Stimulated activated CD4-positive, alpha-beta T cell treated with anti-CD3 and anti-CD28 coated beads, Interleukin-4, amount 100 ng/mL, for 24 hours (primary cell): ENCODE measurements at regions not wholly inside any gene's neighbourhood (a gene's known extent, or its start where the extent isn't known, plus 50 kb on each side); places are given as distances from the start of the nearest gene placed in this dataset.
A peak's percentile ranks its signal among the peaks of the same experiment; 100 is the strongest.

ENCODE experiments used
- DNase-seq: peaks from one replicate; pipeline ENCODE4 v3.0.0-alpha.2; 2020

- no peak for DNase-seq
Measured at GRCh38 chr2:234304950-234305349, 191.9 kb downstream of the ARL4C start.

- DNase-seq, result no peak
Measured at GRCh38 chr2:234302664-234302991, 194.3 kb downstream of the ARL4C start.

- no peak for DNase-seq
Measured at GRCh38 chr2:234300932-234301823, 195.7 kb downstream of the ARL4C start.

GRCh38 chr2:234300391-234300925, 196.4 kb downstream of the ARL4C start:
- DNase-seq, result no peak

GRCh38 chr2:234298918-234299317, 198.0 kb downstream of the ARL4C start:
- DNase-seq, result no peak

GRCh38 chr2:234296991-234297390, 199.9 kb downstream of the ARL4C start:
- no peak for DNase-seq

- DNase-seq, result no peak
Measured at GRCh38 chr2:234293973-234294372, 202.9 kb downstream of the ARL4C start.

GRCh38 chr2:234292962-234293243, 204.0 kb downstream of the ARL4C start:
- no peak for DNase-seq

GRCh38 chr2:234292205-234292961, 204.5 kb downstream of the ARL4C start:
- DNase-seq, result peak; percentile 78

GRCh38 chr2:234291765-234292204, 205.1 kb downstream of the ARL4C start:
- no peak for DNase-seq

GRCh38 chr2:234290671-234291070, 206.2 kb downstream of the ARL4C start:
- peak; percentile 84 for DNase-seq

GRCh38 chr2:234289834-234290590, 206.9 kb downstream of the ARL4C start:
- DNase-seq, result peak; percentile 62

GRCh38 chr2:234288974-234289455, 207.9 kb downstream of the ARL4C start:
- peak; percentile 78 for DNase-seq

- DNase-seq, result no peak
Measured at GRCh38 chr2:234287650-234288049, 209.2 kb downstream of the ARL4C start.

- no peak for DNase-seq
Measured at GRCh38 chr2:234286956-234287355, 209.9 kb downstream of the ARL4C start.

GRCh38 chr2:234286118-234286598, 210.7 kb downstream of the ARL4C start:
- DNase-seq, result no peak

GRCh38 chr2:234285541-234285940, 211.3 kb downstream of the ARL4C start:
- DNase-seq, result no peak

GRCh38 chr2:234279637-234280036, 217.2 kb downstream of the ARL4C start:
- DNase-seq, result no peak

- no peak for DNase-seq
Measured at GRCh38 chr2:234278556-234279255, 218.2 kb downstream of the ARL4C start.

GRCh38 chr2:234275515-234275914, 221.4 kb downstream of the ARL4C start:
- DNase-seq, result no peak

- DNase-seq, result peak; percentile 54
Measured at GRCh38 chr2:234273887-234274584, 222.8 kb downstream of the ARL4C start.
